Large intestine (tissue), 3 donors: ENCODE measurements at regions not wholly inside any gene's neighbourhood (a gene's known extent, or its start where the extent isn't known, plus 50 kb on each side); places are given as distances from the start of the nearest gene placed in this dataset.

Experiments used
- DNase-seq, 2 donors: peaks; one replicate each; pipeline versions ENCODE4 v3.0.0 to v3.0.0-alpha.2; 2013
- H3K27ac ChIP-seq: one replicate; pipeline ENCODE4 v1.5.1; 2013; ENCODE audit warnings: low read length
- H3K27me3 ChIP-seq: 2 replicates; pipeline ENCODE4 v1.6.1; 2013; ENCODE audit warnings: low read length; ENCODE audit not compliant: control insufficient read depth, insufficient read depth
- H3K36me3 ChIP-seq: 2 replicates; pipeline ENCODE4 v1.6.1; 2013; ENCODE audit warnings: low read length; ENCODE audit not compliant: control insufficient read depth, insufficient read depth
- H3K4me1 ChIP-seq: one replicate; pipeline ENCODE4 v1.6.1; 2013; ENCODE audit warnings: low read length; ENCODE audit not compliant: control insufficient read depth, insufficient read depth
- H3K4me3 ChIP-seq: one replicate; pipeline ENCODE4 v1.5.1; 2013; ENCODE audit warnings: low read length
- H3K9me3 ChIP-seq: one replicate; pipeline ENCODE4 v1.6.1; 2013; ENCODE audit warnings: mild to moderate bottlenecking, low read depth, low read length, moderate library complexity; ENCODE audit not compliant: control insufficient read depth
- WGBS: methylation state at CpG from one replicate; pipeline ENCODE4 v1.1.5; 2013; ENCODE audit warnings: low lambda C conversion rate; ENCODE audit not compliant: insufficient coverage; 5-methylcytosine and 5-hydroxymethylcytosine counted together

GRCh38 chr10:128687927-128688549 is 561.8 kb upstream of the MKI67 start:
- no peak for DNase-seq
- Histone ChIP-seq H3K36me3 (no peaks in the 10 kb centered on the region), H3K27me3 (peaks cover 13% of the 10 kb centered on the region), H3K4me1 (no peaks in the 10 kb centered on the region), H3K4me3 (no peak overlapping the region), H3K9me3 (no peaks in the 10 kb centered on the region), H3K27ac (no peak overlapping the region)
- WGBS = 80% methylated on average over 1 of the region's 14 CpGs

- H3K27ac ChIP-seq = no peak overlapping the region
- no peaks in the 10 kb centered on the region for H3K36me3 ChIP-seq
- no peaks in the 10 kb centered on the region for H3K4me1 ChIP-seq
- peaks cover 13% of the 10 kb centered on the region for H3K27me3 ChIP-seq
- no peak overlapping the region for H3K4me3 ChIP-seq
- no peaks in the 10 kb centered on the region for H3K9me3 ChIP-seq
- no CpG with 5 or more reads among the region's 5 CpGs for WGBS
- DNase-seq = no peak
These were observed 563.4 kb upstream of the MKI67 start for GRCh38 chr10:128689667-128690066.

GRCh38 chr10:128693493-128694131 is 567.4 kb upstream of the MKI67 start:
- H3K9me3 ChIP-seq = no peaks in the 10 kb centered on the region
- no peaks in the 10 kb centered on the region for H3K36me3 ChIP-seq
- 60% methylated on average over 1 of the region's 11 CpGs for WGBS
- H3K27ac ChIP-seq = no peak overlapping the region
- no peaks in the 10 kb centered on the region for H3K4me1 ChIP-seq
- no peak overlapping the region for H3K4me3 ChIP-seq
- DNase-seq = no peak
- peaks cover 21% of the 10 kb centered on the region for H3K27me3 ChIP-seq

GRCh38 chr10:128694168-128694850 is 568.1 kb upstream of the MKI67 start:
- Histone ChIP-seq H3K4me1 (no peaks in the 10 kb centered on the region), H3K27me3 (peaks cover 21% of the 10 kb centered on the region), H3K27ac (no peak overlapping the region), H3K36me3 (no peaks in the 10 kb centered on the region), H3K9me3 (no peaks in the 10 kb centered on the region), H3K4me3 (no peak overlapping the region)
- DNase-seq = no peak
- 100% methylated on average over 2 of the region's 24 CpGs for WGBS

- H3K4me1 ChIP-seq = no peaks in the 10 kb centered on the region
- peaks cover 19% of the 10 kb centered on the region for H3K27me3 ChIP-seq
- H3K27ac ChIP-seq = no peak overlapping the region
- H3K36me3 ChIP-seq = no peaks in the 10 kb centered on the region
- DNase-seq = no peak
- H3K4me3 ChIP-seq = no peak overlapping the region
- WGBS = 98% methylated on average over 7 of the region's 17 CpGs
- no peaks in the 10 kb centered on the region for H3K9me3 ChIP-seq
These were observed 568.9 kb upstream of the MKI67 start for GRCh38 chr10:128694851-128695725.

GRCh38 chr10:128695931-128696330 is 569.7 kb upstream of the MKI67 start:
- DNase-seq = no peak
- WGBS = no CpG with 5 or more reads among the region's 10 CpGs
- peaks cover 16% of the 10 kb centered on the region for H3K27me3 ChIP-seq
- H3K9me3 ChIP-seq = no peaks in the 10 kb centered on the region
- H3K27ac ChIP-seq = no peak overlapping the region
- no peaks in the 10 kb centered on the region for H3K36me3 ChIP-seq
- H3K4me1 ChIP-seq = no peaks in the 10 kb centered on the region
- no peak overlapping the region for H3K4me3 ChIP-seq

- Histone ChIP-seq H3K4me1 (no peaks in the 10 kb centered on the region), H3K4me3 (no peak overlapping the region), H3K9me3 (no peaks in the 10 kb centered on the region), H3K27me3 (peaks cover 14% of the 10 kb centered on the region), H3K27ac (no peak overlapping the region), H3K36me3 (no peaks in the 10 kb centered on the region)
- no CpG with 5 or more reads among the region's 8 CpGs for WGBS
- no peak for DNase-seq
These were observed 571.2 kb upstream of the MKI67 start for GRCh38 chr10:128697437-128697836.

- H3K27ac ChIP-seq = no peak overlapping the region
- peaks cover 14% of the 10 kb centered on the region for H3K27me3 ChIP-seq
- H3K4me3 ChIP-seq = no peak overlapping the region
- no peak for DNase-seq
- no peaks in the 10 kb centered on the region for H3K36me3 ChIP-seq
- no CpG with 5 or more reads among the region's 4 CpGs for WGBS
- no peaks in the 10 kb centered on the region for H3K4me1 ChIP-seq
- H3K9me3 ChIP-seq = no peaks in the 10 kb centered on the region
These were observed 575.2 kb upstream of the MKI67 start for GRCh38 chr10:128701381-128701780.

GRCh38 chr10:128701837-128702236 is 575.6 kb upstream of the MKI67 start:
- peaks cover 14% of the 10 kb centered on the region for H3K27me3 ChIP-seq
- no peaks in the 10 kb centered on the region for H3K4me1 ChIP-seq
- H3K4me3 ChIP-seq = no peak overlapping the region
- no peaks in the 10 kb centered on the region for H3K9me3 ChIP-seq
- no peak overlapping the region for H3K27ac ChIP-seq
- DNase-seq = no peak
- H3K36me3 ChIP-seq = no peaks in the 10 kb centered on the region
- WGBS = no CpG with 5 or more reads among the region's 1 CpG

GRCh38 chr10:128704716-128705115 is 578.5 kb upstream of the MKI67 start:
- Histone ChIP-seq H3K36me3 (no peaks in the 10 kb centered on the region), H3K4me1 (peaks cover 2% of the 10 kb centered on the region), H3K9me3 (no peaks in the 10 kb centered on the region), H3K27me3 (peaks cover 17% of the 10 kb centered on the region), H3K4me3 (no peak overlapping the region), H3K27ac (no peak overlapping the region)
- no CpG with 5 or more reads among the region's 1 CpG for WGBS
- DNase-seq = no peak
